Frontal cortex (tissue), 3 donors: ENCODE measurements at regions not wholly inside any gene's neighbourhood (a gene's known extent, or its start where the extent isn't known, plus 50 kb on each side); places are given as distances from the start of the nearest gene placed in this dataset.
A peak's percentile ranks its signal among the peaks of the same experiment; 100 is the strongest.
"Not testable (repeated sequence)": the region's sequence is repeated elsewhere in the genome, so short reads cannot be mapped to it uniquely, and the experiment has no call there.

Experiments
- DNase-seq, 2 donors: peaks; one replicate each; pipeline ENCODE4 v3.0.0; 2012; ENCODE audit warnings: low spot score in 2 of 2
- FAIRE-seq: peaks from 2 replicates; lab custom pipeline; 2012; peaks lifted over from hg19 to GRCh38; lab: Jason Lieb, UNC
- donor health status: control.
- donor health status: control.
- donor health status: control.

DNA sequence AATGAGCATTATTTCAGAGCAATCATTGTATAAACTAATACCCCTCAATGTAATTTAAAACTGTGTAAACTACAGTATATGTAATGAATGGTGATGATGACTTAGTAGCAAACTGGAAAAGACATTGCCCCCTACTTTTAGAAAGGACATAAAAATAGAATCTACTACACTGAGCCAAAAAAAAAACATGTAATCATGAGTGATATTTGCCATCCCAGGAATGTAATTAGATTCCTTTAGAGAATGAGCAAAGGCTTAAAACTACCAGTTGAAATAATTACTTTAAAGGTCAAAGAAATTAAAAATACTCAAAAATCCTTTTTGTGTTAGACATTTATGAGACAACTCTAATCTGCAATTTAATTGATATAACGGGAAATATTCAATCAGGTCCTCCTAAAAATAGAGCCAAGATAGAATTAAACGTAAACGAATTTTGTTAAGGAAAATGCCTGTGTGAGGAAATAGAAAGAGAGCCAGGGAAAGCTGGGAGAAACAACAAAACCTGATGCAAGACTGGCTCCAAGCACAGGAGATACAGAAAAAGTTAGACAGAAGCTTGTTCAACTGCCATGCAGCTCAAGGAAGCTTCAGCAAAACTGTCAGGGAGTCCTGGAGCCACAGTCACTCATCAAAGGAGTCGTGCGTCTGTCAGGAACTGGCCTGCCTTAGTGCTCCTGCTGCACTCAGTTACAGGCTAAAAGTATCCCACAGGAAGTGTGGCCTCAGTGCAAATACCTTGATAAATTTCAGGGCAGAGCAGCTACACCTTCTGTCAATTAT, 655.7 kb upstream of the INTU start:
- DNase-seq = no peak
- no peak for FAIRE-seq

DNA sequence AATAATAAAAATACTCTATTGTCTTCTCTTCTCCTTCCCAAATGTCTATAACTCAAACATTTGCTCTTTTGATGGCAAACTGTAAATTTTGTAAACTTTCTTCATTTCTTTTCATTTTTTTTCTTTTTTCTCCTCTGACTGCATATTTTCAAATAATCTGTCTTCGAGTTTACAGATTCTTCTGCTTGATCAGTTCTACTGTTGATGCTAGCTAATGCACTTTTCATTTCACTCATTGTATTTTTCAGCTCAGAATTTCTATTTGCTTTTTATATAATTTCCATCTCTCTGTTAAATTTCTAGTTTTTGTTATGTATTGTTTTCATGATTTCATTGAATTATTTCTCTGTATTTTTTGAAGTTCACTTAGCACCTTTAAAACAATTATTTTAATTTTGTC, 646.8 kb upstream of the INTU start:
- no peak for DNase-seq
- FAIRE-seq = no peak

DNA sequence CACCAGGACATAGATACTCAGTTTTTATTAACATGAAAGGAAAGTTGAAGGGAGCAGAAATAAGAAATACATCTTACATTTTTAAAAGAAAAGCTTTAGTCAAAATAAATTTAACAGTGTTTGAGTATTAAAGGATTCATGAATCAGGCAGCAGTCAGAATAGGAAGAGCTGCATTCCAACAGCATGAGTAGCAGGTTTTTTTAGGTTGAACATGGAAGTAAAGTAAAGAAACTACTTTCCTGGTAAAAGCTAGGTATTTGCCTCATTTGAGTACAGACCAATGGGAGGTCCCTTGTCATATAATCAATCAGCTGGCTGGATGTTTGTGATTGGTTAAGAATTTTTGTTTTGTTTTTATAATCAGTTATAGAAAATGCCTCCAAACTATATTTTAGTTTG, 645.9 kb upstream of the INTU start:
- no peak for FAIRE-seq
- DNase-seq = no peak

DNA sequence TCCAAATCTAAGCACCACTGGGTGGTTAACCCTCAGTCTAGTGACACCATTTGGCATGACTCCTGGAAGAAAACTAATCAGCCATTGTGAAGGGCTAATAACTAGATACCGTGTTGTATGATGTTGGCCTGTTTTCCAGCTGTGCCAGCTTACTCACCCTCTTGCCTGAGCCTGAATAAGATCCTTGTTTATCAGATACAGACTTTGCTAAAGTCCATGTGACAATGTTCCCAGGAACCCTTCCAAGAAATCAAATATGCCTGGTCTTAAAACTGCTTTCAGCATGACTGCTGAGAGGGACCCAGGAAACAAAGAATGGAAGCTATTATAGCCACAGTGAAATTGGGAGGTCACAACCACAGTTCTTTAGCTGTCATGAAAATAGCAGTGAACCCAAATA, 640.8 kb upstream of the INTU start:
- FAIRE-seq = no peak
- peak in 1 of 2 donors; percentile 2 for DNase-seq

DNA sequence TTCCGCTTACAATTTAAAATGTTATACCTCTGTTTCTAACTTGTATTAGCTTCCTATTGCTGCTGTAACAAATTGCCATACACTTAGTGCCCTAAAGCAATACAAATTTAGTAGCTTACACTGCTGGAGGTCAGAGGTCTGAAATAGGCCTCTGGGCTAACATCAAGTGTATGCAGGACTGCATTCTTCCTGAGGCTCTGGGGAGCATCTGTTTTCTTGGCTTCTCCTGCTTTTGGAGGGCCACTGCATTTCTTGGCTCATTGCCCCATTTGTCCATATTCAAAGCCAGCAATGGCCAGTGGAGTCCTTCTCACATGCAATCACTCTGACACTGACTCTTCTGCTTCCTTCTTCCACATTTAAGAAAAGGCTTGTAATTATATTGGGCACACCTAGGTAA, 639.8 kb upstream of the INTU start:
- FAIRE-seq = no peak
- DNase-seq = no peak

DNA sequence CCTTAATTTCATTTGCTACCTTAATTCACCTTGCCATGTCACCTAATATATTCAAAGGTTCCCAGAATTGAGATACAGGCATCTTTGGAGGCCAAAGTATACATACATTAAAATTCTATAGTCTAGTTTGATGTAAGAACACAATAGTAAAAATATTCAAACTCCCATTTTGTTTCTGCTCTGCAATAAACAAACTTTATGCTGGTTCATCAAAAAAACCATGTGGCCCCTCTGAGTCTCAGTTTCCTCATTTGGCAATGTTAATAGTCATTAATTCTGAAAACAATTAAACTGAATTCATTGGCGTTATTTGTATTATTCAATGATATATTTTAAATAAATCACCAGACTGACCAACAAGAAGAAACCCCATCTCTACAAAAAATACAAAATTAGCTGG, 639.4 kb upstream of the INTU start:
- no peak for FAIRE-seq
- no peak for DNase-seq

DNA sequence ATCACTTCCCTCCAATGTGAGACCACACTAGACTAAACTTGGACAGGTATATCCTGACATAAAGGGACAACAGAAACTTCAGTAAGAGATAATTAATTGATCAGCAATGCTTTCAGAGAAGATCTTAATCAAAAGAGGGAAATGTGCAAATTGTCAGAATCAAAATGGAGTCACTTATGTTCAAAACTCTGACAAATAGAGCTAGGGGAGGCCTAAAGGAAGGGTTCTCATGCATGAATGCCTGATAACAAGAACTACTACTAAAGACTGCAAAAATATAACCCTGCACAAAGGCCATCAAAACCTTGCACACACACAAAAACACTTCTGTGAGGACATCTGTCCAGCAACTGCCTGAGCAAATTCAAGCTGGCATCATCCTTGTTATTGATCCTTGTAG, 637.5 kb upstream of the INTU start:
- DNase-seq (no peak), FAIRE-seq (no peak)

DNA sequence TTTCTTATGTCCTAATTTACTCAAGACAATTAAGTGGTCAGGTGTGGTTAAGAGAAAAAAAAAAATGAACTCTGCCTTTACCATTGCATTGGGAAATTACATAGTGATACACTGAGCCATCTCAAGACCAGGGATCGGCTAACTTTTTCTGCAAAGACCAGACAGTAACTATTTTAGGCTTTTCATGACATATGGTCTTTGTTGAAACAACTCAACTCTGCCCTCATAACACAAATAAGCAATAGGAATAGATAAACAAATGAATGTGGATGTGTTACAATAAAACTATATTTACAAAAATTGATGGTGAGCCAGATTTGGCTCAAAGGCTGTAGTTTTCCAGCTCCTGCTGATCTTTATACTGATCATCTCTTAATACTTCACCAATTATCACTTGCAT, 632.6 kb upstream of the INTU start:
- DNase-seq = no peak
- no peak for FAIRE-seq

DNA sequence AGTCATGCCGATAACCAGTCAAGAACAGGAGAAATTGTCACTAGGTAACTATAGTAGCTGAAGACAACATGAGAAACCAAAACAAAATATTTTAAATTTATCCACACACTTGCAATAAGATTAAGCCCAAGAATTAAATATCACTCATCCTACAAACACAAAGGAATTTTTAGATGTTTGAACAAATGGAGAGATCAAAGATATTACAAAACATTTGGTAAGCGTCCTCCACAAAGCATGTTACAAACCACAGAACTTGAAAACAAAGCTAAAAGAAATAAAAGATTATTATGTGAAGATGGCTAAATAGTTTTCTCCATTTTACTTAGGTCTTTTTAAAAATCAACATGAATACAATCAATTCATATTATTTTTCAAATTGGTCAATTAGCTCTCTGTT, 631.9 kb upstream of the INTU start:
- no peak for DNase-seq
- no peak for FAIRE-seq

DNA sequence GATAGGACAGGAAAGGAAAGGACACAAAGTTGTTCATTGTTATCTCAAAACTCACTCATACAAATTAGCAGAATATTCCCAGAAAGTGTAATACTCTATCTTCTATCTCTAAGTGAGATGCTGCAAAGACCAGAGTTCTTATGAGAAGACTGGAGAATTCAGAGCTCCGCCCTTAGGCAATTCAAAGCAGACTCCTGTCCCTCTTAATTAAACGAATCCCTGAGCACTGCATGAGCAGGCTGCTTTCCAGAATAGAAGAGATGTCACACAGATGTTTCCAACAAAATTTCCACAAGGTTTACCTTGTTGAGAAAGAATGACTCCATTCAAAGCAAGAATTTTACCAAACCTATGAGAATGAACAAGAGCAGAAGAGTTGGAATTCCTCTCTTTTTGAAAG, 630.8 kb upstream of the INTU start:
- FAIRE-seq (no peak), DNase-seq (no peak)

DNA sequence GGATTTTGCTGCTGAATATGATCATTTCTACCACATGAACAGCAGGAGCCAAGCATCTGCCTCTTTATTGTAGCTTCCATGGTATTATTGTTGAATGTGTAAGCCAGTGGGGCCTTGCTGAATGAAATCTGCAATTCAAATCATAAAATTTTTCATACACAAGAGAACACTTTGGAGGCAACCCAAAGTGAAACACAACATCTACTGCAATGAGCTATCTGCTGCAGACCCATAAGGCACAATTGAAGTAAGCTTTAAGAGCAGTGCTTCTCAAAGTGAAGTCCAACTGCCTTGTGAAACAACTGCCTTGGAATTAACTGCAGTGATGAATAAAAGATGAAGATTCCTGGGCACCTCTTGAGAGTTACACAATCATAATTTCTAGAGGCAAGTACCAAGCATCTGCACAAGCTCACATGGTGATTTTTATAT, 626.3 kb upstream of the INTU start:
- no peak for FAIRE-seq
- no peak for DNase-seq

DNA sequence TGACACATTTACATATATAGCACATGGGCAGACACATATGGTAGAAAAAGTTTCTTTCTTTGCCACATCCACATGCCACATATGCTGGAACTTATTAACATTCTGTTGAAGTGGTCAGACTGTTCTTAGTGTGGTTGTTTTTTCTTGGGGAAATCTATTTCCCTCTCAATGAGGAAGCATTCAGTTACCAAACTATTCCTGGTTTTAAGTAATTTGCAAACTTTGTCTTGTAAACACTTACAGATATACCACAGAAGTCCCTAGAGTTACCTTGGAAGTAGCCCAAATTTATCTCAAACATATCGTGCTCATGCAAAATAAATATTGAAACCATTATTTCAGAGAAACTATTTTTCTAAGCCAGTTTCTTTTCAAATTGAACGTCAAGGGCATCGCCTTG, 625.5 kb upstream of the INTU start:
- FAIRE-seq = no peak
- DNase-seq = no peak

DNA sequence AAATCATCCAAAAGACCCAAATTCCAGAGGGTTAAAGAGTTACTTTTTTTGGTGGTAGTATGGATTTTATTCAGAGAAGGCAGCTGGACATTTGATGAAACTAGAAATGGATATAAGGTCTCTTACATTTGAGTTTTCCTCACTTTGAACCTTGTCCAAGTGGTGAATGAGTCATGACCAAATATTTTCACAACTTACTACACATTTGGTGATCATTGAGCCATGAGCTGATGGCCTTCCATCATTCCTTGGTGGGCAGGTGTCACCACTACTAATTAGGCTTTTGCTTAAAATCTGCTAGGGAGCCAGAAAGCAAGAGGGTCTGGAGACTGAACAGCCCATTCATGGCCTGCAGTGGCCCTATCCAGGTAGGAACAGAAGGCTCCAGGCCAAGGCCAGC, 620.2 kb upstream of the INTU start:
- no peak for DNase-seq
- FAIRE-seq = no peak

DNA sequence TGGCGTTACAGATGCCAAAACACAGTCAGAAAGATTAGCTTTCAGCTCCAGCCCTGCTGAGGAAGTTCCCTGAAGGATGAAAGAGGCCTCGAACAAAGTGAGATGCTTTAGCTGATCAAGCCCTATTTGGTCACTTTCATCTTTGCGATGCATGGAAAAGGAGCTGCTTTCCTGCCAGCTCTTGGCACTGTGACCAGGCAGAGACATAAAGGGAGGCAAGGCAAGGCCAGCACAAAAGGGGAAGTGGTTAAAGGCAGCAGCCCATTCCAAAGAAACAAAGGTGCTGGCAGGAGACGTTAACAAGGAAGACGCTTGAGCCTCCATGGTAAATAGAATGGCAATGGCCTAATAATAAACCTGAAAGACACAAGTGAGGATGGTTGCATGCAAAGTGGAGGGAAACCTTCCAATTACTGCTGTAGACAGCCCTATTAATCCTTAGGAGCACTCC, 617.1 kb upstream of the INTU start:
- DNase-seq = no peak
- FAIRE-seq = no peak

DNA sequence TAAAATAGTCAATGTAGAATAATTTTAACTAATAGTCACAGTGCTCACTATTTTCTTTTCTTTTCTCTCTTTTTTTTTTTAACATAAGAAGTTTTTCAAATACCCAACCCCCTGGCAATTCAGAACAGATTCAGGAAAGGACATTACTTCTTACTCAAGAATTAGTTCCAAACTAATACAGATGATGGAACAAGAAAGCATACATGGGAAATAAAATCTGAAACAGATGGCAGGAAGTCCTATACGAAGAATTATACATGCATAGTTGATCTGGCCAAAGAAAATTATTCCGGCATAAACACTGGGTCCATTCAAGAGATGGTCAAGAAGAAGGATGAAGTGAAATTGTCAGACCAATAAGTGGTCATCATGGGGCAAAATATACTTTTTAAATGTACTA, 614.4 kb upstream of the INTU start:
- FAIRE-seq = no peak
- DNase-seq = no peak

DNA sequence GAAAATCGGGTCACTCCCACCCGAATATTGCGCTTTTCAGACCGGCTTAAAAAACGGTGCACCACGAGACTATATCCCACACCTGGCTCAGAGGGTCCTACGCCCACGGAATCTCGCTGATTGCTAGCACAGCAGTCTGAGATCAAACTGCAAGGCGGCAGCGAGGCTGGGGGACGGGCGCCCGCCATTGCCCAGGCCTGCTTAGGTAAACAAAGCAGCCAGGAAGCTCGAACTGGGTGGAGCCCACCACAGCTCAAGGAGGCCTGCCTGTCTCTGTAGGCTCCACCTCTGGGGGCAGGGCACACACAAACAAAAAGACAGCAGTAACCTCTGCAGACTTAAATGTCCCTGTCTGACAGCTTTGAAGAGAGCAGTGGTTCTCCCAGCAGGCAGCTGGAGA, 611.9 kb upstream of the INTU start:
- FAIRE-seq, DNase-seq: not testable (repeated sequence)

DNA sequence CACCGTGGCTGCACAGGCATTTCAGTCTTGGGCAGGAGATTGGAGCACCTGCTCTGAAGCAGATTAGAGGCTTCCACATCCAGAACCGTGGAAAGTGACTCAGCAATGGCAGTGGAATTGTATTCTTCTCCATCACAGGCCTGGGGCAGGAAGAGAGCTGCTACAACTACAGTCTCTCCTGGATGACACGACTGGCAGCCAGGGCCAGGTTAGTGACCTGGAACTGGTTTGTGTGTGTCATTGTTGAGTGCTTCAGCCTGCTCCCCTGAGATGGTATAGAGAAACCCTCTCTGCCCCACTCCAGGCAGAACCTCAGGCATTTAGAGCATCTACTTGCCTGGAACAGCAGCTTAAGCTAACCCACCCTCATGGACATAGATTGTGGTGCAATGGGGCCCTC, 596.5 kb upstream of the INTU start:
- FAIRE-seq (no peak), DNase-seq (no peak)

DNA sequence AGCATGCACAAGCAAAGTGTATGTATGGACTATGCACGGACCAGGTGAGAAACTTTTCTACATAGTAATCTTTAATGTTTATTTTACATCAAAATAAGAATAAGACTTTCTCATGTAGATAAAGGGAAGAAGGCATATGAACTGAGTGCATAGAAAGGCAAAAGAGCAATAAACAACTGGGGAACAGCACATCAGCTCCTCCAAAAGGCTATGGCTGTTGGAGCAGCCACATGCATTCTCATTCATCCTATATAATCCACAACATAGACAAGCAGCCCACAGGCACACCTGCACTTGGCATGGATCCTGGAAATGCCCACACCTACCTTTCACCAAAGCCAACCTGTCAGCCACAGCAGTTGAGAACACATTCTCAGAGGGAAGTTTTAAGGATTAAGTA, 586.9 kb upstream of the INTU start:
- DNase-seq (no peak), FAIRE-seq (no peak)

DNA sequence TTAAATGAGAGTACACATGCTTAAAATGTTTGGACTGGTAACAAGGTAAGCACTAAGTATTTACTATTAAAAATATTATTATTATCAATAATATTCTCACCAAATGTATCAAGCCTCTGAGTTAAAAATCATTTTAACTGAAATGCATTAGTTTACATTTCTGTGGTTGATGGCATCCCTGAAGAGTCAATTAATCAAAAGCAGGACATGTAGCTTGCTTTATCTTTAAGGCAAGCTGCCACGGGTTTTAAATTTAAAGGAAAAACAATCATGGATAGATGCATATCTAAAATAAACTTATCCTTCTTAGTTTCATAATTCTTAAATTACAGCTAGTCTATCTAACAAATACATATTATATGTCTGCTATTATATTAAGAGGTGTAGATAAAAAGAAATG, 584.8 kb upstream of the INTU start:
- FAIRE-seq (no peak), DNase-seq (no peak)

DNA sequence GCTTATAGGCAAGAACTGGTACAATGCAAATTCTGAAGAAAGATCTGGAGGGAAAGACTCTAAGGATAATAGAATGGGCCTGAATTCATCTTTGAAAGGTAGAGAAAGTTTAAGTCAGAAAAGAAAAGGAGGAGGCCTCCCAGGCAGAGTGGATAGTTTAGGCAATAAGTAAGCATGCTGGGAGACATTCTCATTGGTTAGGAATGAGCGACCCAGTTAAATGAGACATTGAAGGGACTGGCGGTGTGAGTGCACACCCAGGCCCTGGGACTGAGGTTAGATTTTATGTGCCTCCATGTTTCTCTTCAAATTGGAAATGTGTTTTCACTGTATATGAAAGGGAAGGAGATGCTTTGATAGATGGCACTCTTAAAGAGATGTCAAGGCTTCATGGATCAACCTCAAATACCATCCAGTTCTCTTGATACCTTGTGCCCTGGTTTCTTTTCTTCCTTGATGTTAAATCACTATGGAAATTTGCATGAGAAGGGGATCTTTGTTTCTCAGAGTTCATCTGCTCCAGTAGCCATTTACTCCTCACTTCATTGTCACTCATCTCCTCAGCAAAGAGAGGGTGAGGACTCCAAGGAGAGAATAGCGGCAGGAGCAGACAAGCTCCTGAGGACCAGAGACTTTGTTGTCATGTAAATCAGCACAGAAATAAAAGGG, 584.2 kb upstream of the INTU start:
- no peak for DNase-seq

DNA sequence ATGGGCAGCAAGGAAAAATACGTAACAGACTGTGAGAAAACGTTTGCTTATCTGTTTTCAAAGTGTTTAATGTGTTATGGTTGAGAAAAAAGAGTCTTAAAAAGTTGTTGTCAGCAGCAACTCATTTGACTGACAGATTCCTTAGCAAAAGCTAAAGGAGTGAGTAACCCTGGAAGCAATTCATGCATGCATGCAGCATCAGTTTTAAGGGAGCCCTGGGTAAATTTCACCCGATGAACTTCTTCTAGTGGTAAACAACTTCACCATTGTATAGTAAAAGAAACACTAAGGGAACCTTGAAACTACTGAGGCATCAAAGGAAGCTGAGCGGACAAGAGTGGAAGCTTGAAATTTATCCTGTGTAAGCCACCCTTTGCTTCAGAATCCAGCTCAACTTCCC, 583.2 kb upstream of the INTU start:
- DNase-seq (no peak), FAIRE-seq (no peak)

More for the DNA sequence above, 584.2 kb upstream of the INTU start:
- FAIRE-seq = no peak

DNA sequence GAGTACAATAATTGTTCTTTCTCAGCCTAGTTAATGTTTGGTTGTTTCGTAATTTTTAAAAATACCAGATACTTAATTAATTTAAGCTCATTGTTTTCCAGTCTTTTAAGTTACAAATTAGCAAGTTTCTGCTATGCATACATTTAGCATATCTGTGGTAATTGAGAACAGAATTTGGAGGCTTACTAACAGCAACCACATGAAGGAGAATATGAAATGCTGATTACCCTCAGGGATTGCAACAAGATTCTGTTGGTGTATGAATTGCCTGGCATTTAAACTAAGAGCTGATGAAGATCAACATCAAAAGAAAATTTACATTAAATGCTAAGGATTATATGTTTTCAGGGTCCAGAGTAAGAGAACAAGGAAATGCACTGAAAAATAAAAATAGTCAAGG, 580.0 kb upstream of the INTU start:
- DNase-seq (no peak), FAIRE-seq (no peak)
